ENCODE measurements at regions not wholly inside any gene's neighbourhood (a gene's known extent, or its start where the extent isn't known, plus 50 kb on each side); places are given as distances from the start of the nearest gene placed in this dataset.

DNA sequence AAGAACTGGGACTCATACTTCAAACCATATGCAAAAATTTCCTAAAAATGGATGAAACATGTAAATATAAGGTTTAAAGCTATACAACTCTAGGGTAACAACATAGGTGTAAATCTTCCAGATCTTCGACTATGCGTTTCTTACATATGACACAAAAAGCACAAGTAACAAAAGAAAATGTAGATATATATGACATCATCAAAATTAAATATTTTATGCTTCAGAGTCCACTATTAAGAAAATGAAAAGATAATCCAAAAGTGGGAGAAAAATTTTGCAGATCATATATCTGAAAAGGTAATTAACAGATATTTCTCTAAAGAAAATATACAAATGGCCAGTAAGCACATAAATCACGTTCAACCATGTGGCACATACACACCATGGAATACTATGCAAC lies 164.2 kb upstream of the ACTRT1 start:
- no peak for DNase-seq

DNA sequence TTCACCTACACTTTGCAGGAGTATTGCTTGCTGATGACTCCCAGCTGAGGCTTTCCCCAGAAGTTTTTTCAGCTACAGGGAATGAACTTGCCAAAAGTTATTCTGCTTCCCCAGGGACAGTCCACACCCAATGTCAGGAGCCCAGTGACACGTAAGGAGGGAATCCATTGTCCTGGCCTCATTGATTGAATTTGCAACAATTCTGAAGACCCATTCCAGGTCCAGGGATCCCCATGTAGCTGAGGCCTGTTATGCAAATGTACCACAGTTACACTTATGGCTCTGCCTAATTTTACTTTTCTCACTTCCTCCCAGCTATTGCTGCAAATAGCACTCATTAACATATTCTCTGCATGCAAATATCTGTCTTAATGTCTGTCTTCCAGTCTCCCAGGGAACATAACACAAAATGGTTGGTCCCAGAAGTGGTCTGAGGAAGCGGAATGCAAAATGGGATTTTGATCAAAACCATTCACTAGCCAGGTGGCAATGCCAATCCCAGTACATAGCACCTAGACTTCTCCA lies 113.7 kb upstream of the ACTRT1 start:
- no peak for DNase-seq

DNA sequence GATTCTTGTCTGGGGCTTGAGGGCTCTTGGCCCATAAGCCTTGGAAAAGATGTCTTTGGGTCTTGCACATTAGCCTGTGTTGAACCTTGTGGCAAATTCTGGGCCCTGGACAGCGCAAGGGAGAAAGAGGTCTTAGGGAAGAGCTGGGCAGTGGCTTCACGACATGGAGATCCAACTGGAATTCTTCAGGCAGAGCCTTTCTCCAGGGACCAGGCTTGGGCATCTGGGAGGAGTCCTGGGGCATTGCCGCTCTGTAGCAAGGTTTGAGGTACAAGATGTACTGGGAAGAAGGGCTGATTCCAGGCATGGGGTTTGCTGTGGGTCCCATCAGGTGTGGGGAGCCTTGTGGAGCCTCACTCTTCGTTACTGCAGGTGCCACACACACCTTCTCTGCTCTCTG lies 104.0 kb upstream of the ACTRT1 start:
- no peak for DNase-seq

DNA sequence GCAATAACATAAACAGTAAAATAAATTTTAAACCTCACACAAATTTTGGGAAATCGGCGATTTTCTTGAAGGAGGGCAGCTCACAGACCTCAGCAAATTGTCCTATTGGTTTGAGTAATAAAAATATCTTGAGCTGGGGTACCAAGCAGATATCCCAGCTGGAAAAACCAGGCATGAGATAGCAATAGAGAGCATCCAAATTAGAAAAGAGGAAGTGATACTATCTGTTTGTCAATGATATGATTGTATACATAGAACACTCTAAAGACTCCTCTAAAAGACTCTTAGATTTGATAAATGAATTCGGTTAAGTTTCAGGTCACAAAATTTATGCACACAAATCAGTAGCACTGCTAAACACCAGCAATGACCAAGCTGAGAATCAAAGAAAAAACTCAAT lies 90.5 kb upstream of the ACTRT1 start:
- DNase-seq: no peak

DNA sequence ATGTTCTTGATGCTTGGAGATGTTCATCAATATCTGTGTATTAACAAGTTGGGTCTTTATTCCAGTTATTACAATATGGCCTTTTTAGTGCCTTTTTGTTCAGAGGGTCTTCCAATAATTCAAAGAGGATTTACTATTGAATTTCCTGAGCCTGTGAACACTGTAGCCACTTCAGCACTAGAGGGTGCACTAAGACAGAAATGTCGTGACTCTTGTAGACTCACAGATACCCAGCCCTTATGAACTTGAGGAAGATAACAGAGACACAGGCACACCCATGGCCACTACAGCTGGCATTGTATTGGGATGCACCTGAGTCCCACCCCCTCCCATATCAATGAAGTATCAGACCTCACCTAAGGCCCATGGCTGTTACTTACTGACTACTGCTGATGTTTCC lies 54.4 kb upstream of the ACTRT1 start:
- DNase-seq: no peak

DNA sequence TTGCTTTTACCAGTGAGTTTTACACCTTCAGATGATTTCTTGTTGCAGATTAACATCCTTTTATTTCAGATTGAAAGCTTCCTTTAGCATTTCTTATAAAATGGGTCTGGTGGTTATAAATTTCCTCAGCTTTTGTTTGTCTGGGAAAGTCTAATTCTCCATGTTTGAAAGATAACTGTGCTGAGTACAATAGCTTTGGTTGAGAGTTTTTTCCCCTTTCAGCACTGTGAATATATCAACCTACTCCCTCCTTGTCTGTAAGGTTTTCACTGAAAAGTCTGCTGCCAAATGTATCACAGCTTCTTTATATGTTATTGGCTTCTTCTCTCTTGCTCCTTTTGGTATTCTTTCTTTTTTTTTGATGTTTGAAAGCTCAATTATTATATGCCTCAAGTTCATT lies 53.5 kb upstream of the ACTRT1 start:
- no peak for DNase-seq
